Peyer's patch (tissue), 4 donors: ENCODE measurements at regions not wholly inside any gene's neighbourhood (a gene's known extent, or its start where the extent isn't known, plus 50 kb on each side); places are given as distances from the start of the nearest gene placed in this dataset.
"Not testable (repeated sequence)": the region's sequence is repeated elsewhere in the genome, so short reads cannot be mapped to it uniquely, and the experiment has no call there.

Experiments
- DNase-seq, 3 donors: peaks; one replicate each; pipeline ENCODE4 v3.0.0-alpha.2; 2017 to 2019
- H3K27ac ChIP-seq, 4 donors: fragments of 200-600 bp; sonication (generic); one replicate each; pipeline ENCODE4 v1.5.1; 2016 to 2019
- H3K27me3 ChIP-seq, 2 donors: fragments of 200-600 bp; sonication (generic); one replicate each; pipeline ENCODE4 v1.5.1; 2019
- H3K36me3 ChIP-seq, 3 donors: fragments of 200-600 bp; sonication (generic); one replicate each; pipeline ENCODE4 v1.5.1; 2016 to 2019
- H3K4me1 ChIP-seq, 4 donors: fragments of 200-600 bp; sonication (generic); one replicate each; pipeline ENCODE4 v1.5.1; 2016 to 2019
- H3K4me3 ChIP-seq, 4 donors: fragments of 200-600 bp; sonication (generic); 1 replicate in 3 of 4; 2 replicates in 1 of 4; pipeline ENCODE4 v1.5.1; 2016 to 2019; ENCODE audit warnings: mild to moderate bottlenecking in 1 of 4
- H3K9me3 ChIP-seq, 4 donors: fragments of 200-600 bp; sonication (generic); one replicate each; pipeline ENCODE4 v1.5.1; 2016 to 2019; ENCODE audit warnings: mild to moderate bottlenecking in 1 of 4
- POLR2A ChIP-seq, 2 donors: fragments of 450-650 bp; IDR thresholded peaks; one replicate each; pipeline ENCODE4 v1.5.1; 2017; ENCODE audit warnings: antibody characterized with exemption in 2 of 2, mild to moderate bottlenecking in 2 of 2, moderate library complexity in 2 of 2
- TF ChIP-seq, protein P1 (sequence below), 6 experiments: fragments of 450-650 bp in 4 of 6; fragments of 200-600 bp in 2 of 6; sonication (generic) in 1 of 6; IDR thresholded peaks; one replicate each; pipeline ENCODE4 v1.5.1; 2017 to 2019; ENCODE audit warnings: antibody characterized with exemption in 6 of 6, mild to moderate bottlenecking in 3 of 6, moderate library complexity in 1 of 6

GRCh38 chr1:101420406-101420805 is 183.6 kb downstream of the S1PR1 start:
- no peaks in the 10 kb centered on the region for H3K27me3 ChIP-seq
- no peaks in the 10 kb centered on the region for H3K4me1 ChIP-seq
- TF ChIP-seq, protein P1, sequence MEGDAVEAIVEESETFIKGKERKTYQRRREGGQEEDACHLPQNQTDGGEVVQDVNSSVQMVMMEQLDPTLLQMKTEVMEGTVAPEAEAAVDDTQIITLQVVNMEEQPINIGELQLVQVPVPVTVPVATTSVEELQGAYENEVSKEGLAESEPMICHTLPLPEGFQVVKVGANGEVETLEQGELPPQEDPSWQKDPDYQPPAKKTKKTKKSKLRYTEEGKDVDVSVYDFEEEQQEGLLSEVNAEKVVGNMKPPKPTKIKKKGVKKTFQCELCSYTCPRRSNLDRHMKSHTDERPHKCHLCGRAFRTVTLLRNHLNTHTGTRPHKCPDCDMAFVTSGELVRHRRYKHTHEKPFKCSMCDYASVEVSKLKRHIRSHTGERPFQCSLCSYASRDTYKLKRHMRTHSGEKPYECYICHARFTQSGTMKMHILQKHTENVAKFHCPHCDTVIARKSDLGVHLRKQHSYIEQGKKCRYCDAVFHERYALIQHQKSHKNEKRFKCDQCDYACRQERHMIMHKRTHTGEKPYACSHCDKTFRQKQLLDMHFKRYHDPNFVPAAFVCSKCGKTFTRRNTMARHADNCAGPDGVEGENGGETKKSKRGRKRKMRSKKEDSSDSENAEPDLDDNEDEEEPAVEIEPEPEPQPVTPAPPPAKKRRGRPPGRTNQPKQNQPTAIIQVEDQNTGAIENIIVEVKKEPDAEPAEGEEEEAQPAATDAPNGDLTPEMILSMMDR (IDR thresholded peaks at IDR 0.05), result no peak
- no peak for TF ChIP-seq POLR2A (IDR thresholded peaks at IDR 0.05)
- H3K36me3 ChIP-seq, result no peaks in the 10 kb centered on the region
- no peak overlapping the region for H3K4me3 ChIP-seq
- H3K9me3 ChIP-seq, result no peaks in the 10 kb centered on the region
- DNase-seq, result no peak
- no peak overlapping the region for H3K27ac ChIP-seq

- H3K27me3 ChIP-seq, DNase-seq, H3K36me3 ChIP-seq, H3K4me3 ChIP-seq, H3K27ac ChIP-seq, H3K4me1 ChIP-seq, H3K9me3 ChIP-seq: not testable (repeated sequence)
These were observed 191.3 kb downstream of the S1PR1 start for GRCh38 chr1:101428083-101428482.

DNA sequence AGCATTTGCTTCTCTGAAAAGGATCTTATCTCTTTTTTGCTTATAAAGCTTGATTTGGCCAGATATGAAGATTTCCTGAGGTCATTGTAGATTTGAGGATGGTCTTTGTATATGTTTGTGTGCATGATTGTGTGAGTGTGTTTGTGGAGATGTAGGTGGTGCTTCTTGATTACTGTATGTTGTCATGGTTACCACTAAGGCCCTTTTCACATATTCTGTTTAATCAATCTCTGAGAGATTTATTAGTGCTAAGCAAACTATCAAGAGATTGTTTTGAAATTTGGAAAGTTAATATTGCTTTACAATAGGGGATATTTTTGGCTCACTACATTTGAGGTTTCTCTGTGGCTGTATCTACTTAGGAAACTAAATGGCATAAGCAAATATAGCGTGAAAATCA is 191.7 kb downstream of the S1PR1 start:
- Histone ChIP-seq H3K9me3 (no peaks in the 10 kb centered on the region), H3K27me3 (no peaks in the 10 kb centered on the region), H3K36me3 (no peaks in the 10 kb centered on the region), H3K4me1 (no peaks in the 10 kb centered on the region), H3K27ac (no peak overlapping the region), H3K4me3 (no peak overlapping the region)
- no peak for TF ChIP-seq POLR2A (IDR thresholded peaks at IDR 0.05)
- TF ChIP-seq, protein P1 (IDR thresholded peaks at IDR 0.05), result no peak
- no peak for DNase-seq

GRCh38 chr1:101431956-101432510 is 195.2 kb downstream of the S1PR1 start:
- Histone ChIP-seq H3K27me3 (no peaks in the 10 kb centered on the region), H3K9me3 (no peaks in the 10 kb centered on the region), H3K4me3 (no peak overlapping the region), H3K4me1 (no peaks in the 10 kb centered on the region), H3K36me3 (no peaks in the 10 kb centered on the region), H3K27ac (no peak overlapping the region)
- TF ChIP-seq POLR2A (IDR thresholded peaks at IDR 0.05), result no peak
- TF ChIP-seq, protein P1 (IDR thresholded peaks at IDR 0.05), result no peak
- DNase-seq, result no peak

DNA sequence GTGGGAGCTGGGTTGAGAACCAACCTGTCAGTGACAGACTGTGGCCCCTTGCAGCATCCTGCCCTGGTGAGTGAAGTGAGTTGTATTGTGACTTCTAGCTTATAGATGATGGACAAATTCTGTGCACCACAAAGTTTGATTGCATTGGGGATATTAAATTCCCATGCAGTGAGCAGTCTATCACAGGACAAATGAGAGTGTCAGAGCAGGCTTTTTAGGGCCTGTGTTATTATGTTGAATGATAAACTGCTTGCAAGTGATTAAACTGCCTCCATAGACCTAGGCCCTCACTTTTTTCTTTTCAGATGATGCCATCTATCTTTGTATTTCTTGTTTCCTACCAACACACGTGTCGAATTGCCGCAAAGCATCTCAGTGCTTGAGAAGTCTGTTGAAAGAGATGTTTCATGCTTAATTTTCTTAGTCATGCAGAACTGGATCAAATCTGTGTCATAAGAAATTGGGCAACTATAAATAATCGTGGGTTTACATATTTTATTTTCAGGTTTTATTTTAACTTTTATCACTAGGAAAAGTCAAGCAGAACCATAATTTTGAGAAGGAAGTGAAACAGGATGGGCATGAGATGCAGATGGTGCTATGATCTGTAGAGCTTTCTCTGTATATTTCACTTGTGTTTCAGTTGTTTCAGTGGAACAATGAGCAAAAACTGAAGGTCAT is 199.2 kb downstream of the S1PR1 start:
- Histone ChIP-seq H3K9me3 (no peaks in the 10 kb centered on the region), H3K27ac (peak overlapping the region in 1 of 4 donors; percentile 11), H3K4me1 (no peaks in the 10 kb centered on the region), H3K36me3 (no peaks in the 10 kb centered on the region), H3K27me3 (no peaks in the 10 kb centered on the region), H3K4me3 (no peak overlapping the region)
- peak in 1 of 3 donors; percentile 18 for DNase-seq
- no peak for TF ChIP-seq POLR2A (IDR thresholded peaks at IDR 0.05)
- TF ChIP-seq, protein P1 (IDR thresholded peaks at IDR 0.05), result no peak

DNA sequence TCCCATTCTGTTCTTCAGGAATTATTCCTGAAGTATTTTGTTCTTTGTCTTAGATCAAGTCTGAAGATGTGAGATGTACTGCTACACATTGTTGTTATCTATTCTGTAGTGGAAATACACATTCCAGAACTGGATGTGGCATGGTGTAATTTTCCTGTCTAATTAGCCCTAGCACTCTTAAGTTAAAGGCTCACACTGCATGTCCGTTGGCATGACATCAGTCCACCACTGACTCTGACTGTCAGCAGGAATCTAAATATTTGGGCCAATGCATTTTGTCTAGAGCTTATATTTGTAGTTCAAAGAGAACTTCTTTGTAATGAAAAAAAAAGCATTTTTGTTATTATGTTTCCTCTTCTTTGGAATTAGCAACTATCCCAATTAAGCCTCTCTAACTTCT is 201.0 kb downstream of the S1PR1 start:
- TF ChIP-seq POLR2A (IDR thresholded peaks at IDR 0.05), result no peak
- TF ChIP-seq, protein P1 (IDR thresholded peaks at IDR 0.05), result no peak
- no peak for DNase-seq
- no peaks in the 10 kb centered on the region for H3K27me3 ChIP-seq
- H3K4me3 ChIP-seq, result no peak overlapping the region
- H3K36me3 ChIP-seq, result no peaks in the 10 kb centered on the region
- H3K4me1 ChIP-seq, result no peaks in the 10 kb centered on the region
- H3K27ac ChIP-seq, result no peak overlapping the region
- no peaks in the 10 kb centered on the region for H3K9me3 ChIP-seq
